PC-3 (cell line): ENCODE measurements at regions not wholly inside any gene's neighbourhood (a gene's known extent, or its start where the extent isn't known, plus 50 kb on each side); places are given as distances from the start of the nearest gene placed in this dataset.

Source experiments
- EZH2phosphoT487 ChIP-seq: fragments of 300-600 bp; sonication (generic); IDR thresholded peaks from 2 replicates; pipeline ENCODE4 v1.6.1; 2018; ENCODE audit warnings: mild to moderate bottlenecking, antibody characterized with exemption, low read length, borderline replicate concordance
- TF ChIP-seq, protein P1 (sequence below): fragments of 300-600 bp; sonication (generic); conservative IDR thresholded peaks from 2 replicates; pipeline ENCODE4 v1.5.1; 2017; ENCODE audit warnings: antibody characterized with exemption, low read depth, mild to moderate bottlenecking, low read length

GRCh38 chr2:185360776-185361175, 377.8 kb upstream of the FSIP2 start:
- TF ChIP-seq, protein P1, sequence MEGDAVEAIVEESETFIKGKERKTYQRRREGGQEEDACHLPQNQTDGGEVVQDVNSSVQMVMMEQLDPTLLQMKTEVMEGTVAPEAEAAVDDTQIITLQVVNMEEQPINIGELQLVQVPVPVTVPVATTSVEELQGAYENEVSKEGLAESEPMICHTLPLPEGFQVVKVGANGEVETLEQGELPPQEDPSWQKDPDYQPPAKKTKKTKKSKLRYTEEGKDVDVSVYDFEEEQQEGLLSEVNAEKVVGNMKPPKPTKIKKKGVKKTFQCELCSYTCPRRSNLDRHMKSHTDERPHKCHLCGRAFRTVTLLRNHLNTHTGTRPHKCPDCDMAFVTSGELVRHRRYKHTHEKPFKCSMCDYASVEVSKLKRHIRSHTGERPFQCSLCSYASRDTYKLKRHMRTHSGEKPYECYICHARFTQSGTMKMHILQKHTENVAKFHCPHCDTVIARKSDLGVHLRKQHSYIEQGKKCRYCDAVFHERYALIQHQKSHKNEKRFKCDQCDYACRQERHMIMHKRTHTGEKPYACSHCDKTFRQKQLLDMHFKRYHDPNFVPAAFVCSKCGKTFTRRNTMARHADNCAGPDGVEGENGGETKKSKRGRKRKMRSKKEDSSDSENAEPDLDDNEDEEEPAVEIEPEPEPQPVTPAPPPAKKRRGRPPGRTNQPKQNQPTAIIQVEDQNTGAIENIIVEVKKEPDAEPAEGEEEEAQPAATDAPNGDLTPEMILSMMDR = no peak
- TF ChIP-seq EZH2phosphoT487 = no peak
